AG08396 (cell line): ENCODE measurements at regions not wholly inside any gene's neighbourhood (a gene's known extent, or its start where the extent isn't known, plus 50 kb on each side); places are given as distances from the start of the nearest gene placed in this dataset.

ENCODE experiments used
- DNase-seq: peaks from one replicate; pipeline ENCODE4 v3.0.0; 2012; ENCODE audit warnings: low spot score, mixed read lengths

DNA sequence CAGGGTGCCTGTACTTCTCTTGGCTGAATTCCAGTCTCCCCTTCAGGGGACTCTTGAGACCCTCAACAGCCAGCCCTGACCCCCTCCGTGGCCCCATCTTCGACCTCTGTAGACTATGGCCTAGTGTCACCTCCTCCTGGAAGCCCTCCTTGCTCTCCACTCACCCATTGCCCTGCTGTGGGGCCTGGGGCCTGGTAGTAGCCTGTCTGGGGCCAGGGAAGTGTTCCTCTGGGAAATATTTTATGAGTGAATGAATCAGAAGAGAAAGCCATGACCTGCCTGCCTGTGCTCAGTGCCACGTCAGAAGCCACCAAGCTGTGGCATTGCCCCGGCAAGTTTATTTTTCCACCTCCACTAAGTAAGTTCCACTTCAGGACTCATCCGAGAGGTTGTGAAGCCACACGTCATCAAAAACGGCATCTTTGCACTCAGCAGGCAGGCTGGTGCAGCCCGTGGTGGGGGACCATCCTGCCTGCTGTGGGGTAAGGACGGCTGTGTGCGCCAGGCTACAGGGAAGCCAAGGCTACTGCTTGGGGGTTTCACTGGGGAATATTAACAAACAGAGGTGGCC, 59.6 kb upstream of the PPARA start:
- DNase-seq: no peak

DNA sequence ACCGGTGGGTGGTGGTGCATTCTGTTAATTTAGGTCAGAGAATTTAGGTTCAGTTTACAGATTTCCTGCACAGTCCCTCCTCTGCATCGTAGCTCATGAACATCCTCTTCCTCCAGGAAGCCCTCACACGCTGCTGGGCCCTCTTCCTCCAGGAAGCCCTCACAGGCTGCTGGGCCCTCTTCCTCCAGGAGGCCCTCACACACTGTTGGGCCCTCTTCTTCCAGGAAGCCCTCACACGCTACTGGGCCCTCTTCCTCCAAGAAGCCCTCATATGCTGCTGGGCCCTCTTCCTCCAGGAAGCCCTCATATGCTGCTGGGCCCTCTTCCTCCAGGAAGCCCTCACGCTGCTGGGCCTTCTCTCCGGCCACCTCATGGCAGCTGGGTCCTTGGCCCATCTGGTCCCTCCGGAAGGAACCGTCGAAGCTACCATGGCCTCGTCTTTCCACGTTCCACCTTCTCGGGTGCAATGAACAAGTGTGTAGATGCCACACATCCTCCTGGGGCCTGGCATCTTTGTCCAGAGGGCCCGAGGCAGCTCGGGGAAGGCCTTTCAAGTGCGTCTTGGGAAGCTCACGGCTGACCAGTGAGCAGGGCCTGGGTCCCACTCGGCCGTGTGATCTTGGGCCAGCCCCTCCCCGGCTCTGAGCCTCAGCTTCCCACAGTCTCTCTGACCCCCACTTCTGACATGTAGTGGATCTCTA, 58.9 kb upstream of the PPARA start:
- no peak for DNase-seq

DNA sequence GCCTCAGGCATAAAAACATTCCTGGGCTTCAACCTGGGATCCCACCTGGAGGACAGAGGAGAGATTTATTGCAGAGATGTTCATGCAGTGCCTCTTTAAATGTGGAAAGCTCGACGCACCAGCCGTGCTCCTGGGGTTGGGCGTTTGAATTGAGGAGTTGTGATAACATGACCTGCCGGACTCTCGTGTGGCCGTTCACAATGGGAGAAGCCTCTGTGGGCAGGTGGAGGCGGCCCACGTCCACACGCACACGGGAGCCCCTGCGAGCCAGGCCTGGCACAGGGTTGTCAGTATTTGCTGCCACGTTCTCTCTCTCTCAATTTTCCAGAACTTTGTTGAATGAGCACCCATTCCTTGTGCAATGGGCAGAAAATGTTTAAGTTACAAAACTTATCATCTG, 58.3 kb upstream of the PPARA start:
- DNase-seq: no peak

DNA sequence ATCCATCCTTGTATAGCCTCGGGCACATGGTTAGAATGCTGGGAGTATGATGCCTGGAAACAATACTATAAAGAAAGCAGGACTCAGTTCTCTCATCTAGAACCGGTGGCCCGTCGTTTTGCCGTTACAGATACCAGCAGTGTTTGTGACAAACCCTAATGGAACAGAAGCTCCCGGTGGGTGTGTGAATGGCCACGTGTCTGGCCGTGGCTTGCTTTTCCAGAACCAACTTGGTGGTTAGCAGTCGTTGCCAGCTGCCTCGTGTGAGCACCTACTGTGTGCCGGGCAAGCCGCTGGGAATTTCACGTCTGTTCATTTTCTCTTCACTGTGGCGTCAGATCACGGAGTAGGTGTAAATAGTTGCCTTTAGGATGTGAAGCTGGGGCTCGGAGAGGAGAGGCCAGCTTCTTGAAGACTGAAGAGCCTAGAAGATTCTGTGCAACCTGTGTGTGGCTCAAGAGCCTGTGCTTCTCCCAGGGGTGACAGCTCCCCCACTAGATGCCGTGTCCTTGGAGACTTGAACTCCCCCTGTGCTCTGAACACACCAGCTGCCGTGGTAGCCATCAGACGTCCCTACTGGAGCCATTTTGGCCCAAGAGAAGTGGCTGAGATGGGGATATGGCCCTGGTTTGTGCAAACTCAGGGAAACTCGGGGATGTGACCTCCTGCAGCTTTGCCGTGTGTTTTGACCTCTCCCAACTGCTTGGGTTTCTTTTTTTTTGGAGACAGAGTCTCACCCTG, 57.5 kb upstream of the PPARA start:
- no peak for DNase-seq

DNA sequence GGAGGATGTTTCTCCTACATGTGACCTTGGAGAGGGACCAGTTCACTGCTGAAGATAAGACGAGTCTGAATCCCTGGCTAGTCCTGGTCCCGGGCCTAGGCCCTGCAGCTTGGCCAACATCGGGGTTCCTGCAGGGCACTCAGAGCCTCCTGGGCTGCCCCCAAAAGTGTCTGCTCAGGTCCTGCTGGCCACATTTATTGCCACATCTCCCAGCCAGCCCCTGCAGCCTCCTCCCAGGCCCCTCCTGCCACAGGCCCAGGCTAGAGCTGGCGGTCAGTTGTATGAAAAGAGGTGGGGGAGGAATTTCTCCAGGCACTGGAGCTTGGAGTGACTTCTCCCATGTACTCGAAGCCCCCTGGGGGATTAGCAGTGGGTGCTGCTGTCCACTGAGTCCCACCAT, 56.5 kb upstream of the PPARA start:
- no peak for DNase-seq

DNA sequence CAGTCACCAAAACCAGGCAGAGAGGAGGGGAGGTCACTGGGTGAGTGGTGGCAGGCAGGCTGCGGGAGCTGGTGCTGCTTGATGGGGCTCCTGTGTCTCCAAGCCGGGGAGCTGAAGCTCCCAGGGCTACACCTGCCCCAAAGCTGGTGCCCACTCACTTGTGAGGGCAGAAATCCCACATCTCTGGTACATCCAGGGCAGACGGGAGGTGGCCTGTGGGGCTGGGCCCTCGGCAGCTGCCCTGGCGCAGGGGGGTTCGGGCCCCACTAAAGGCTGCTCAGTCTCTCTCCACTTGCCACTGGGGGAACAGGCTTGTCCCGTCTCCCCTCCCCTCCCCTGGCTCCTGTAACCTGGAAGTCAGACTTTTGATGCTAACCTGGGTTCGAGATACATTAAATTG, 55.6 kb upstream of the PPARA start:
- no peak for DNase-seq

DNA sequence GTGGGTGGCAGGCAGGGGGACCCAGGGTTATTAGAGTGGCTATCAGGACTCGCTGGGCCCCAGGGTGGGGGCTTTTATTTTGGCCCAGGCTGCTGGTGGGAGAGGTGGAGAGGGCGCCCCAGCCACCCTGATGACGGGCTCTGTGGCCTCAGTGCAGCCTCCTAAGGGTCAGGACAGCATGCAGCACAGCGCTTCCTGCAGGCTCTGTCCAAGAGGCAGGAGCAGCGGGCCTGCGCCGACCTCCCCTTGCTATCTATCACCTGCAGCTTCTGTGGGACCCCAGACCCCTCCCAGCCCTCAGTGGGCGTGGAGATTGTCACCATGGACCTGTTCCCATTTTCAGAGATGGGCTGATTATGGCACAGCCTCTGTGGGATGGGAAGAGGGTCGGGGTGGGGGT, 54.3 kb upstream of the PPARA start:
- DNase-seq: no peak

DNA sequence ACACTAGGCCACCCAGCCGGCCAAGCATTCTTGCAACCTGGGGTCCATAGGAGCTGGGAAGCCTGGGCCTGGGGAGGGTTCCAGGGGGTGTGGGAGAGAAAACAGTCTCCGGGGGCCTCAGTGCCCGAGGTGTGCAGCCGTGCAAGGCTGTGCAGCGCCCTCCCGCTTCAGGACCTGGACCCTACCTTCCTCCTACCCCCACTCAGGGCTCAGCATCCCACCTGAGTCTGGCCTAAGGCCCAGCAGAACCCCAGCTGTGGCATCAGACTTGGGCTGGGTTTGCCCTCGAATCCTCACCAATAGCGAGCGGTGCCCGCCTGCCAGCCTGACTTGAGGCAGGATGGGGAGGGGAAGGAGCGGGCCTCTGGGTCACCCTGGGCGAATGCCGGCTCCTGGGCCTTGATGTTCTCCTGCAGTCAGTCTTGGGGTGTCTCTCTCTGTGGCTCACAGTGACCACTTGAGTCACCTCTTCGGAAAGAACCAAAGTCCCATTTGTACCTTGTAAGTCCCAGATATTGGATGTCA, 53.6 kb upstream of the PPARA start:
- no peak for DNase-seq

DNA sequence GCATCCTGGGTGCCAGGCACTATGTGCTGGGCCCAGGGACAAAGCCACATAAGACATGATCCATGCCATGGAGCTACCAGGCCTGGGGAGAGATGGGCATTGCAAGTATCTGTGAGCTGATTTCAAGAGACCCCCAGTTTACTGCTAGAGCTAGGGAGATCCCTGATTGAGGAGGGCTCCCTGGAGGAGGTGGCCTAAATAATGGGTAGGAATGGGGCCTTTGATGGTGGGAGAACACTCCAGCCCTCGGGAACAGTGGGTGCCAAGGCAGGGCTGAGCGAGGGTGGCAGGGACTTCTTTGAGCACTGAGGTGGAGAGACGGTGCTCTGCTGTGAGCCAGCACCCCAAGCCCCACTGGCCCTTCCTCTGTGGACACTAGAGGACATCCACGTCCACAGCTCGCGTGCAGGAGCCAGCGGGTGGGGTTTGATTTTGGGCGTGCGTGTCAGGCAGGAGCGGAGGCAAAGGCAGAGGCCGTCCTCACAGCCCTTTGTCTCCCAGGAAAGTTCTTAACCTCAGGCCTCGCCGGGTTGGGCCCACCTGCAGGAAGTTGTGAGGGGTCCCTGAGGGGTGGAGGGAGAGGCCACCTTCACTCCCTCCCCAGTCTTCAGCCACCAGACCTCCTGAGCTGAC, 52.9 kb upstream of the PPARA start:
- DNase-seq: no peak

DNA sequence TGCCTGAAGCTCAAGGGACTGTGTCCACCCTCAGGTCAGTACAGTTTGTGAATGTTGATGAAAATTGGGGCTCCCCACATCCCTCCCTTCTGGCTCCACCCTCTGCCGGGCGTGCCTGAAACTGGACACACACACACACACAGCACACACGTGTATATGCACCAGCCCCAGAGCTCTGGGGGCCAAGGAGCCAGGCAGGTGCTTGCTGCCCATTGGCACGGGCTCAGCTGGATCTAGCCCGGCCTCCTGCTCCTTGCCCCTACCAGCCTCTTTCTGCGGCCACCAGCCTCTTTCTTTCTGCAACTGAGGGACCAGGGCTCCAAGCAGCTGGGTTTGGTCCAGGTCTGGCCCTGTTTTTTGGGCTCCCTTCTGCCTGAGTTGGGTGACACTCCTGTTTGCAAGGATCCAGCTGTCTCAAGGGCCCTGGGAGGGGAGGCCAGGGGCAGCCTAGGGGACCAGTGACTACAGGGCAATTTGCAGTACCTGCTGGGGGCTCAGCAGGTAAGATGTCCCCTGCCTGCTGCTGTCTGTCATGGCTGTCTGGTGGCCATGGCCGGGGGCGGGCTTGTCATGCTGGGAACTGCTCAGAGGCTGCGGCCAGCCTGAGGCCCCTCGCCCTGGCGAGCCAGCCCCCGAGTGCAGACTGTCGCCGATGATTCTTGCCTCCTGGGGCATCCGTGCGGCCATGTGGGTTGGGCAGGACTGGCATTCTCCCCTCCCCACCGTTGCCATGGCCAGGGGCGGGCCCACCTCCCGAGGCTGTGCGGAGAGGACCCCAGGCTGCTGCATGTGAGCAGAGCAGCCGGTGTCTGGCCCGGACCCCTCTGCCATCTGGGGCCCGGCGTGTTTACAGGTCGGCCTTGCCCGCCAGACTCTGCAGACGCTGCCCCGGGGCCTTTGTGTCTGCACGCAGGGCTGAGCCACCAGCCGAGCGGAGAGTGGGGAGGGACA, 51.5 kb upstream of the PPARA start:
- no peak for DNase-seq

DNA sequence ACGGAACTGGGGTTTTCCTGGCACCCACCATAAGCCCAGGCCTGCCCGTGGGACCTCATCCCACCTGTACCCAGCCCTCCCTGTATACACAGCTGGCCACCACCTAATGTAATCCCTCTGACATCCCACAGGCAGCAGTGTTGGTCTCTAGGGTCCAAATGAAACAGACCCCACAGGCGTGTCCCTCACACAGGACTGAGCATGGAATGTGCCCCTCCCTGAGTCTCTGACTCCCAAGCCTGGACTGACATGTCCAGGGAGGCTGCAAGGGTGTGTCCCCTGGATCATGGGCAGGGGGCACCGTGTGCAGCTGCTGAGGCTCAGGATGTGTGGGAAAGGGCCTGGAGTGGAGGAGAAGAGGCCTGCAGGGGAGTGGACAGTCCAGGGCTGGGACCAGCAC, 50.6 kb upstream of the PPARA start:
- no peak for DNase-seq

DNA sequence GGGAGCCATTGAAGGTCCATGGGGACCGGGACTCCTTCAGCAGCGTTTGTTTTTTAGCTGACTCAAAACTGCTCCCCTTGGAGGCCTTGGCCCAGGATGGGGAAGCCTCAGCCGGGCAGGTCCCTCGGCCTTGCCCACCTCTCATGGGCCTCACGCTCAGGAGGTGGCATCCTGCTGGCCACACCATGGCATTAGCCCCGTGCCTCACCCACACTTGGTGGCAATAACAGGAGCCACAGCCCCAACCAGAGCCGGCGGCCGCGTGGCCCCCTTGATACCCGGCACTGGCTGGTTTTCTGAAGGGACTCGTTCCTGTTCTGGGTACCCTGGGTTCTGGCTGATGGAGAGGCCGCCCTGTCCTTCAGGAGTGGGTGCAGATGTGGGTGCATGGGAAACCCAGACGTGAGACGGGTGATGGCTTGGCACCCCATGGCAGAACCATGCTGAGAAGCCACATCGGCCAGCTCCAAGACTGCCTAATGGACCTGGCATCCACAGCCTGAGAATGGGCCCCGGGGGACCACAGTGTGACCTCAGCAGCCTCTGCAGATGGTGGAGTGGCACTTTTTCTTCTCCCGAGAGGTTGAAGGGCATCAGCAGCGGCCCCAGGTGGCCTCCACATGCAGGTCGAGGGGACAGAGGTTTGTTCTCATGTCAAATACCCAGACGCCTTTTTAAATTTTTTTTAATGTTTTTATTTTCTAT, 49.8 kb upstream of the PPARA start:
- DNase-seq: no peak
